Astrocyte (in vitro differentiated cells and primary cell): ENCODE measurements at regions not wholly inside any gene's neighbourhood (a gene's known extent, or its start where the extent isn't known, plus 50 kb on each side); places are given as distances from the start of the nearest gene placed in this dataset.

ENCODE experiments used
- DNase-seq: peaks from one replicate; pipeline ENCODE4 v3.0.0-alpha.2; 2010; ENCODE audit warnings: low read depth
- FAIRE-seq: peaks from 2 replicates; lab custom pipeline; 2011; peaks lifted over from hg19 to GRCh38; lab: Jason Lieb, UNC
- H2AFZ ChIP-seq: 2 replicates; pipeline ENCODE4 v1.6.0; 2012; ENCODE audit warnings: low read depth, low read length, inconsistent platforms
- H3K27ac ChIP-seq: 2 replicates; pipeline ENCODE4 v1.5.1; 2011; ENCODE audit warnings: low read depth, low read length, inconsistent platforms
- H3K27me3 ChIP-seq: 2 replicates; pipeline ENCODE4 v1.6.0; 2011; ENCODE audit warnings: low read length, inconsistent platforms; ENCODE audit not compliant: insufficient read depth
- H3K36me3 ChIP-seq: 2 replicates; pipeline ENCODE4 v1.5.1; 2011; ENCODE audit warnings: low read length, inconsistent platforms; ENCODE audit not compliant: insufficient read depth
- H3K4me1 ChIP-seq: 2 replicates; pipeline ENCODE4 v1.5.1; 2011; ENCODE audit warnings: low read length, inconsistent platforms; ENCODE audit not compliant: insufficient read depth
- H3K4me2 ChIP-seq: 2 replicates; pipeline ENCODE4 v1.6.0; 2012; ENCODE audit warnings: low read length, inconsistent platforms
- H3K4me3 ChIP-seq: 2 replicates; pipeline ENCODE4 v1.5.1; 2011; ENCODE audit warnings: low read depth, mild to moderate bottlenecking, low read length, inconsistent platforms; ENCODE audit not compliant: insufficient read depth
- H3K79me2 ChIP-seq: 2 replicates; pipeline ENCODE4 v1.6.0; 2012; ENCODE audit warnings: mild to moderate bottlenecking, low read length, inconsistent platforms; ENCODE audit not compliant: insufficient read depth
- H3K9ac ChIP-seq: 2 replicates; pipeline ENCODE4 v1.6.0; 2012; ENCODE audit warnings: mild to moderate bottlenecking, low read length, inconsistent platforms
- H3K9me3 ChIP-seq: 2 replicates; pipeline ENCODE4 v1.5.1; 2012; ENCODE audit warnings: low read depth, mild to moderate bottlenecking, low read length, inconsistent platforms; ENCODE audit not compliant: insufficient read depth
- H4K20me1 ChIP-seq: 2 replicates; pipeline ENCODE4 v1.6.0; 2012; ENCODE audit warnings: low read length, inconsistent platforms; ENCODE audit not compliant: insufficient read depth
- H3K27ac Mint-ChIP-seq: one replicate; pipeline ENCODE4 v1.8.0; 2021; ENCODE audit warnings: mild to moderate bottlenecking, mixed read lengths; ENCODE audit not compliant: unreplicated experiment
- H3K27me3 Mint-ChIP-seq: one replicate; pipeline ENCODE4 v1.8.0; 2021; ENCODE audit warnings: low read depth, mixed read lengths; ENCODE audit not compliant: unreplicated experiment
- H3K36me3 Mint-ChIP-seq: one replicate; pipeline ENCODE4 v1.8.0; 2021; ENCODE audit warnings: low read depth, mixed read lengths; ENCODE audit not compliant: unreplicated experiment
- H3K4me1 Mint-ChIP-seq: one replicate; pipeline ENCODE4 v1.8.0; 2021; ENCODE audit warnings: low read depth, mixed read lengths; ENCODE audit not compliant: unreplicated experiment
- H3K4me3 Mint-ChIP-seq: one replicate; pipeline ENCODE4 v1.8.0; 2021; ENCODE audit warnings: mild to moderate bottlenecking, moderate library complexity, mixed read lengths; ENCODE audit not compliant: unreplicated experiment
- H3K9me3 Mint-ChIP-seq: one replicate; pipeline ENCODE4 v1.8.0; 2021; ENCODE audit warnings: mild to moderate bottlenecking, mixed read lengths; ENCODE audit not compliant: unreplicated experiment
- EZH2 ChIP-seq: IDR thresholded peaks from 2 replicates; pipeline ENCODE4 v1.6.1; 2012; ENCODE audit warnings: mild to moderate bottlenecking, low read length, inconsistent platforms; ENCODE audit not compliant: insufficient read depth
- TF ChIP-seq, protein P1 (sequence below): IDR thresholded peaks from 2 replicates; pipeline ENCODE4 v1.5.1; 2011; ENCODE audit warnings: low read depth, mild to moderate bottlenecking, inconsistent platforms, low read length, moderate library complexity; ENCODE audit not compliant: insufficient read depth

GRCh38 chr13:106108346-106108745, 427.1 kb downstream of the EFNB2 start:
- Mint-ChIP-seq H3K9me3 (peaks cover 4% of the 10 kb centered on the region), H3K27me3 (no peaks in the 10 kb centered on the region), H3K4me3 (no peak overlapping the region), H3K27ac (no peak overlapping the region), H3K36me3 (no peaks in the 10 kb centered on the region), H3K4me1 (peaks cover 18% of the 10 kb centered on the region)
- no peak for TF ChIP-seq EZH2
- TF ChIP-seq, protein P1, sequence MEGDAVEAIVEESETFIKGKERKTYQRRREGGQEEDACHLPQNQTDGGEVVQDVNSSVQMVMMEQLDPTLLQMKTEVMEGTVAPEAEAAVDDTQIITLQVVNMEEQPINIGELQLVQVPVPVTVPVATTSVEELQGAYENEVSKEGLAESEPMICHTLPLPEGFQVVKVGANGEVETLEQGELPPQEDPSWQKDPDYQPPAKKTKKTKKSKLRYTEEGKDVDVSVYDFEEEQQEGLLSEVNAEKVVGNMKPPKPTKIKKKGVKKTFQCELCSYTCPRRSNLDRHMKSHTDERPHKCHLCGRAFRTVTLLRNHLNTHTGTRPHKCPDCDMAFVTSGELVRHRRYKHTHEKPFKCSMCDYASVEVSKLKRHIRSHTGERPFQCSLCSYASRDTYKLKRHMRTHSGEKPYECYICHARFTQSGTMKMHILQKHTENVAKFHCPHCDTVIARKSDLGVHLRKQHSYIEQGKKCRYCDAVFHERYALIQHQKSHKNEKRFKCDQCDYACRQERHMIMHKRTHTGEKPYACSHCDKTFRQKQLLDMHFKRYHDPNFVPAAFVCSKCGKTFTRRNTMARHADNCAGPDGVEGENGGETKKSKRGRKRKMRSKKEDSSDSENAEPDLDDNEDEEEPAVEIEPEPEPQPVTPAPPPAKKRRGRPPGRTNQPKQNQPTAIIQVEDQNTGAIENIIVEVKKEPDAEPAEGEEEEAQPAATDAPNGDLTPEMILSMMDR = no peak
- no peak overlapping the region for H2AFZ ChIP-seq
- no peak overlapping the region for H3K9ac ChIP-seq
- DNase-seq = no peak
- no peak for FAIRE-seq
- H3K4me2 ChIP-seq = no peak overlapping the region
- no peaks in the 10 kb centered on the region for H4K20me1 ChIP-seq
- H3K36me3 ChIP-seq = no peaks in the 10 kb centered on the region
- H3K79me2 ChIP-seq = no peaks in the 10 kb centered on the region
- H3K4me3 ChIP-seq = no peak overlapping the region
- H3K4me1 ChIP-seq = peaks cover 36% of the 10 kb centered on the region
- no peaks in the 10 kb centered on the region for H3K9me3 ChIP-seq
- no peaks in the 10 kb centered on the region for H3K27me3 ChIP-seq
- no peak overlapping the region for H3K27ac ChIP-seq

DNA sequence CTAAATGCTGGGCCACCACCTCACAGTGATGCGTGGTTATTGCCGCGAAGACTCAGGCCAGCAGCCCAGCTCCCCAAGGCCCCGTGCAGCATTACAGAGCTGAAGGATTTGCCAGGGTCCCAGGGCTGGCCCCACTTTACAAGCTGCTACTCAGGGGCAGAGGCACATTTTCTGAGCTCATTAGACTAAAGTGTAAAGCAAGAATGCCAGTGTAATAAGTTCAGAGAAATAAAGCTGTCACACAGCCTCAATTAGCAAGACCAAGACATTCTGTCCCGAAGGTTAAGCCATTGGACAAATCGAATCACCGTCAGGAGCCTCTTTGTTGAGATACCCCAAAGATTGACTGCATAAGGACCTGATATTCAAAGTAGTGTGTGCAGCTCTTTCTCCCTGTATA, 428.4 kb downstream of the EFNB2 start:
- TF ChIP-seq EZH2 = no peak
- TF ChIP-seq, protein P1 = no peak
- Histone ChIP-seq H3K4me2 (no peak overlapping the region), H3K36me3 (no peaks in the 10 kb centered on the region), H2AFZ (peak overlapping the region; percentile 19), H3K27me3 (no peaks in the 10 kb centered on the region), H3K9ac (no peak overlapping the region), H3K79me2 (no peaks in the 10 kb centered on the region), H4K20me1 (no peaks in the 10 kb centered on the region), H3K9me3 (no peaks in the 10 kb centered on the region), H3K4me3 (no peak overlapping the region), H3K4me1 (peaks cover 47% of the 10 kb centered on the region), H3K27ac (no peak overlapping the region)
- FAIRE-seq = no peak
- DNase-seq = no peak
- no peaks in the 10 kb centered on the region for H3K36me3 Mint-ChIP-seq
- H3K9me3 Mint-ChIP-seq = peaks cover 4% of the 10 kb centered on the region
- H3K4me3 Mint-ChIP-seq = no peak overlapping the region
- H3K4me1 Mint-ChIP-seq = peaks cover 21% of the 10 kb centered on the region
- no peak overlapping the region for H3K27ac Mint-ChIP-seq
- H3K27me3 Mint-ChIP-seq = no peaks in the 10 kb centered on the region

- Histone ChIP-seq H3K4me3 (no peak overlapping the region), H3K27ac (peak overlapping the region; percentile 96), H3K36me3 (no peaks in the 10 kb centered on the region), H3K4me2 (peak overlapping the region; percentile 80), H2AFZ (no peak overlapping the region), H3K4me1 (peaks cover 56% of the 10 kb centered on the region), H3K79me2 (no peaks in the 10 kb centered on the region), H3K27me3 (no peaks in the 10 kb centered on the region), H3K9me3 (no peaks in the 10 kb centered on the region), H3K9ac (peak overlapping the region; percentile 74), H4K20me1 (no peaks in the 10 kb centered on the region)
- DNase-seq (no peak), FAIRE-seq (peak; percentile 26)
- Mint-ChIP-seq H3K4me3 (no peak overlapping the region), H3K27me3 (no peaks in the 10 kb centered on the region), H3K36me3 (no peaks in the 10 kb centered on the region), H3K9me3 (peaks cover 4% of the 10 kb centered on the region), H3K27ac (peak overlapping the region; percentile 86), H3K4me1 (peaks cover 32% of the 10 kb centered on the region)
- TF ChIP-seq EZH2 = no peak
- TF ChIP-seq, protein P1 = no peak
These were observed 430.3 kb downstream of the EFNB2 start for GRCh38 chr13:106105153-106105552.
